Skeletal muscle satellite cell (primary cell): ENCODE measurements at regions not wholly inside any gene's neighbourhood (a gene's known extent, or its start where the extent isn't known, plus 50 kb on each side); places are given as distances from the start of the nearest gene placed in this dataset.

Source experiments
- H3K27me3 ChIP-seq: 2 replicates; pipeline ENCODE4 v1.7.0; 2013; ENCODE audit warnings: low read length; ENCODE audit not compliant: control insufficient read depth, insufficient read depth
- H3K36me3 ChIP-seq: 2 replicates; pipeline ENCODE4 v1.7.0; 2013; ENCODE audit warnings: mild to moderate bottlenecking, control low read depth, low read length; ENCODE audit not compliant: insufficient read depth
- H3K4me1 ChIP-seq: 2 replicates; pipeline ENCODE4 v1.7.0; 2013; ENCODE audit warnings: low read length; ENCODE audit not compliant: control insufficient read depth, insufficient read depth
- H3K4me2 ChIP-seq: 2 replicates; pipeline ENCODE4 v1.7.0; 2013; ENCODE audit warnings: mild to moderate bottlenecking, low read length
- H3K4me3 ChIP-seq: 2 replicates; pipeline ENCODE4 v1.7.0; 2013; ENCODE audit warnings: low read length
- H3K9ac ChIP-seq: 2 replicates; pipeline ENCODE4 v1.7.0; 2013; ENCODE audit warnings: mild to moderate bottlenecking, low read depth, low read length, moderate library complexity
- H3K9me3 ChIP-seq: replicated peaks from 2 replicates; pipeline ENCODE4 v1.7.0; 2013; ENCODE audit warnings: mild to moderate bottlenecking, control low read depth, low read length

- H3K9ac ChIP-seq, result no peak overlapping the region
These were observed 116.9 kb downstream of the POLR2M start for GRCh38 chr15:57823325-57823882.

GRCh38 chr15:57824186-57824585 is 117.7 kb downstream of the POLR2M start:
- Histone ChIP-seq H3K9me3 (no peaks in the 10 kb centered on the region), H3K27me3 (peaks cover 2% of the 10 kb centered on the region)

More at GRCh38 chr15:57823325-57823882, 116.9 kb downstream of the POLR2M start:
- Histone ChIP-seq H3K27me3 (peaks cover 2% of the 10 kb centered on the region), H3K4me1 (peaks cover 8% of the 10 kb centered on the region), H3K9me3 (no peaks in the 10 kb centered on the region), H3K4me2 (no peak overlapping the region), H3K36me3 (no peaks in the 10 kb centered on the region), H3K4me3 (no peak overlapping the region)

GRCh38 chr15:57827021-57827420 is 120.5 kb downstream of the POLR2M start:
- Histone ChIP-seq H3K36me3 (no peaks in the 10 kb centered on the region), H3K4me2 (no peak overlapping the region), H3K27me3 (peaks cover 14% of the 10 kb centered on the region), H3K9me3 (no peaks in the 10 kb centered on the region), H3K9ac (no peak overlapping the region), H3K4me3 (no peak overlapping the region), H3K4me1 (no peaks in the 10 kb centered on the region)

More at GRCh38 chr15:57824186-57824585, 117.7 kb downstream of the POLR2M start:
- H3K9ac ChIP-seq, result no peak overlapping the region
- no peak overlapping the region for H3K4me2 ChIP-seq
- H3K4me1 ChIP-seq, result peaks cover 8% of the 10 kb centered on the region
- H3K4me3 ChIP-seq, result no peak overlapping the region
- H3K36me3 ChIP-seq, result no peaks in the 10 kb centered on the region

GRCh38 chr15:57827971-57828370 is 121.5 kb downstream of the POLR2M start:
- peaks cover 14% of the 10 kb centered on the region for H3K27me3 ChIP-seq
- H3K4me2 ChIP-seq, result no peak overlapping the region
- H3K4me1 ChIP-seq, result no peaks in the 10 kb centered on the region
- no peak overlapping the region for H3K9ac ChIP-seq
- H3K4me3 ChIP-seq, result no peak overlapping the region
- no peaks in the 10 kb centered on the region for H3K9me3 ChIP-seq
- no peaks in the 10 kb centered on the region for H3K36me3 ChIP-seq

- H3K9me3 ChIP-seq, result no peaks in the 10 kb centered on the region
- no peak overlapping the region for H3K4me3 ChIP-seq
- no peaks in the 10 kb centered on the region for H3K4me1 ChIP-seq
- H3K4me2 ChIP-seq, result no peak overlapping the region
- H3K9ac ChIP-seq, result no peak overlapping the region
- no peaks in the 10 kb centered on the region for H3K36me3 ChIP-seq
- peaks cover 17% of the 10 kb centered on the region for H3K27me3 ChIP-seq
These were observed 125.7 kb downstream of the POLR2M start for GRCh38 chr15:57832183-57832582.

GRCh38 chr15:57835119-57835518 is 128.6 kb downstream of the POLR2M start:
- Histone ChIP-seq H3K9me3 (no peaks in the 10 kb centered on the region), H3K36me3 (no peaks in the 10 kb centered on the region), H3K4me1 (no peaks in the 10 kb centered on the region), H3K9ac (no peak overlapping the region), H3K4me3 (no peak overlapping the region), H3K4me2 (no peak overlapping the region), H3K27me3 (peaks cover 10% of the 10 kb centered on the region)

GRCh38 chr15:57849317-57849716 is 142.8 kb downstream of the POLR2M start:
- Histone ChIP-seq H3K4me2 (no peak overlapping the region), H3K9me3 (no peaks in the 10 kb centered on the region), H3K4me3 (no peak overlapping the region), H3K36me3 (no peaks in the 10 kb centered on the region), H3K4me1 (no peaks in the 10 kb centered on the region), H3K27me3 (peaks cover 40% of the 10 kb centered on the region), H3K9ac (no peak overlapping the region)

- Histone ChIP-seq H3K9me3 (no peaks in the 10 kb centered on the region), H3K36me3 (no peaks in the 10 kb centered on the region), H3K9ac (no peak overlapping the region), H3K4me3 (no peak overlapping the region), H3K4me2 (no peak overlapping the region), H3K27me3 (peaks cover 32% of the 10 kb centered on the region), H3K4me1 (no peaks in the 10 kb centered on the region)
These were observed 148.0 kb downstream of the POLR2M start for GRCh38 chr15:57854531-57854930.

GRCh38 chr15:57857871-57858270 is 151.4 kb downstream of the POLR2M start:
- Histone ChIP-seq H3K4me3 (no peak overlapping the region), H3K4me2 (no peak overlapping the region), H3K27me3 (peaks cover 5% of the 10 kb centered on the region)

GRCh38 chr15:57859130-57859685 is 152.7 kb downstream of the POLR2M start:
- H3K4me2 ChIP-seq, result no peak overlapping the region
- no peaks in the 10 kb centered on the region for H3K9me3 ChIP-seq
- no peak overlapping the region for H3K9ac ChIP-seq
- no peaks in the 10 kb centered on the region for H3K36me3 ChIP-seq
- peaks cover 4% of the 10 kb centered on the region for H3K4me1 ChIP-seq
- peaks cover 5% of the 10 kb centered on the region for H3K27me3 ChIP-seq
- H3K4me3 ChIP-seq, result no peak overlapping the region

More at GRCh38 chr15:57857871-57858270, 151.4 kb downstream of the POLR2M start:
- Histone ChIP-seq H3K9me3 (no peaks in the 10 kb centered on the region), H3K9ac (no peak overlapping the region), H3K4me1 (peaks cover 4% of the 10 kb centered on the region), H3K36me3 (no peaks in the 10 kb centered on the region)

GRCh38 chr15:57861034-57861638 is 154.6 kb downstream of the POLR2M start:
- H3K36me3 ChIP-seq, result no peaks in the 10 kb centered on the region
- H3K27me3 ChIP-seq, result peaks cover 5% of the 10 kb centered on the region
- H3K4me1 ChIP-seq, result peaks cover 4% of the 10 kb centered on the region
- no peak overlapping the region for H3K4me2 ChIP-seq
- no peaks in the 10 kb centered on the region for H3K9me3 ChIP-seq
- H3K9ac ChIP-seq, result no peak overlapping the region
- H3K4me3 ChIP-seq, result no peak overlapping the region
